ENCODE measurements at regions not wholly inside any gene's neighbourhood (a gene's known extent, or its start where the extent isn't known, plus 50 kb on each side); places are given as distances from the start of the nearest gene placed in this dataset.
"Not testable (repeated sequence)": the region's sequence is repeated elsewhere in the genome, so short reads cannot be mapped to it uniquely, and the experiment has no call there.

DNA sequence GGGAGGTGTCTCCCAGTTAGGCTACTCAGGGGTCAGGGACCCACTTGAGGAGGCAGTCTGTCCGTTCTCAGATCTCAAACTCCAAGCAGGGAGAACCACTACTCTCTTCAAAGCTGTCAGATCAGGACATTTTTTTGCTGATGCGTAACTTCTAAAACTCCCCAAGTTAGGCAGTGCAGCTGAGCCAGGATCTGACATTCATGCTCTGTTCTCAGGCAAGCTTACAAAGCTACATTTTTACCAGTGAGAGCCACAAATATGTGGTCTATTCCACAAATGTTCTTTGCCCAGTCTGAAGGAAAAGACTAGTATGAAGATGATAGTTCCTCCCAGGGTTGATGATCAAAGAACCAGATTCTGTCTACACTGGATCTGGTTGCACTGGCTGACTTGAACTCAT is 184.1 kb downstream of the MTCL1 start:
- TF ChIP-seq TAF1 (conservative IDR thresholded peaks at IDR 0.05): no peak
- TF ChIP-seq, protein P1, sequence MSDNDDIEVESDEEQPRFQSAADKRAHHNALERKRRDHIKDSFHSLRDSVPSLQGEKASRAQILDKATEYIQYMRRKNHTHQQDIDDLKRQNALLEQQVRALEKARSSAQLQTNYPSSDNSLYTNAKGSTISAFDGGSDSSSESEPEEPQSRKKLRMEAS (IDR thresholded peaks at IDR 0.05): no peak
- no peak for TF ChIP-seq YY1 (IDR thresholded peaks at IDR 0.05)
- TF ChIP-seq, protein P2, sequence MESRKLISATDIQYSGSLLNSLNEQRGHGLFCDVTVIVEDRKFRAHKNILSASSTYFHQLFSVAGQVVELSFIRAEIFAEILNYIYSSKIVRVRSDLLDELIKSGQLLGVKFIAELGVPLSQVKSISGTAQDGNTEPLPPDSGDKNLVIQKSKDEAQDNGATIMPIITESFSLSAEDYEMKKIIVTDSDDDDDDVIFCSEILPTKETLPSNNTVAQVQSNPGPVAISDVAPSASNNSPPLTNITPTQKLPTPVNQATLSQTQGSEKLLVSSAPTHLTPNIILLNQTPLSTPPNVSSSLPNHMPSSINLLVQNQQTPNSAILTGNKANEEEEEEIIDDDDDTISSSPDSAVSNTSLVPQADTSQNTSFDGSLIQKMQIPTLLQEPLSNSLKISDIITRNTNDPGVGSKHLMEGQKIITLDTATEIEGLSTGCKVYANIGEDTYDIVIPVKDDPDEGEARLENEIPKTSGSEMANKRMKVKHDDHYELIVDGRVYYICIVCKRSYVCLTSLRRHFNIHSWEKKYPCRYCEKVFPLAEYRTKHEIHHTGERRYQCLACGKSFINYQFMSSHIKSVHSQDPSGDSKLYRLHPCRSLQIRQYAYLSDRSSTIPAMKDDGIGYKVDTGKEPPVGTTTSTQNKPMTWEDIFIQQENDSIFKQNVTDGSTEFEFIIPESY (IDR thresholded peaks at IDR 0.05): no peak
- no peak for TF ChIP-seq FOXA2 (IDR thresholded peaks at IDR 0.05)
- no peak for TF ChIP-seq HNF4A (conservative IDR thresholded peaks at IDR 0.05)
- no peak for TF ChIP-seq FOXA1 (IDR thresholded peaks at IDR 0.05)
- TF ChIP-seq NR2F2 (IDR thresholded peaks at IDR 0.05): no peak
- TF ChIP-seq, protein P3, sequence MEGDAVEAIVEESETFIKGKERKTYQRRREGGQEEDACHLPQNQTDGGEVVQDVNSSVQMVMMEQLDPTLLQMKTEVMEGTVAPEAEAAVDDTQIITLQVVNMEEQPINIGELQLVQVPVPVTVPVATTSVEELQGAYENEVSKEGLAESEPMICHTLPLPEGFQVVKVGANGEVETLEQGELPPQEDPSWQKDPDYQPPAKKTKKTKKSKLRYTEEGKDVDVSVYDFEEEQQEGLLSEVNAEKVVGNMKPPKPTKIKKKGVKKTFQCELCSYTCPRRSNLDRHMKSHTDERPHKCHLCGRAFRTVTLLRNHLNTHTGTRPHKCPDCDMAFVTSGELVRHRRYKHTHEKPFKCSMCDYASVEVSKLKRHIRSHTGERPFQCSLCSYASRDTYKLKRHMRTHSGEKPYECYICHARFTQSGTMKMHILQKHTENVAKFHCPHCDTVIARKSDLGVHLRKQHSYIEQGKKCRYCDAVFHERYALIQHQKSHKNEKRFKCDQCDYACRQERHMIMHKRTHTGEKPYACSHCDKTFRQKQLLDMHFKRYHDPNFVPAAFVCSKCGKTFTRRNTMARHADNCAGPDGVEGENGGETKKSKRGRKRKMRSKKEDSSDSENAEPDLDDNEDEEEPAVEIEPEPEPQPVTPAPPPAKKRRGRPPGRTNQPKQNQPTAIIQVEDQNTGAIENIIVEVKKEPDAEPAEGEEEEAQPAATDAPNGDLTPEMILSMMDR (IDR thresholded peaks at IDR 0.05; ENCODE audit: low read depth, low read length, missing input control): no peak
- H3K9ac ChIP-seq (ENCODE audit: low read depth in 1 of 2, low read length in 2 of 2): no peak overlapping the region
- WGBS: 71% methylated on average over 2 of the region's 2 CpGs
- no peak overlapping the region for H3K27ac ChIP-seq (ENCODE audit: low read depth in 1 of 2, low read length in 2 of 2)
- no peaks in the 10 kb centered on the region for H3K27me3 ChIP-seq (ENCODE audit: control insufficient read depth in 4 of 4, insufficient read depth in 4 of 4, low read length in 3 of 4)
- H3K9me3 ChIP-seq (ENCODE audit: control insufficient read depth in 4 of 4, low read length in 3 of 4): no peaks in the 10 kb centered on the region
- H3K4me1 ChIP-seq (ENCODE audit: control insufficient read depth in 4 of 4, insufficient read depth in 4 of 4, low read length in 3 of 4): no peaks in the 10 kb centered on the region
- no peak for DNase-seq (ENCODE audit: low spot score)
- H3K36me3 ChIP-seq (ENCODE audit: control insufficient read depth in 4 of 4, insufficient read depth in 3 of 4, low read depth in 1 of 4, low read length in 3 of 4): no peaks in the 10 kb centered on the region
- H3K4me3 ChIP-seq (ENCODE audit: low read depth in 1 of 3, low read length in 3 of 3): no peak overlapping the region

DNA sequence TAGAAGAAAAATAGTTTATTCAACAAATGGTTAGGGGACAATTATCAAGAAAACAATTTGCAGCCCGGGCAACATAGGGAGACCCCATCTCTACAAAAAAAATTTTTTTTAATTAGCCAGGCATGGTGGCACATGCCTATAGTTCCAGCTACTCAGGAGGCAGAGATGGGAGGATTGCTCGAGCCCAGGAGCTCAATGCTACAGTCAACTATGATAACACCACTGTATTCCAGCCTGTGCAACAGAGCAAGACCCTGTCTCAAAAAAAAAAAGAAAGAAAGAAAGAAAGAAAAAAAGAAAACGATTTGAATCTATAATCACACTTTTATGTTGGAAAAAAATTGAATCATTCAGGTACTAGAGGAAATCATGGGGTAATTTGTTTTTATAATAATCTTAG is 185.1 kb downstream of the MTCL1 start:
- not testable (repeated sequence) for H3K9me3 ChIP-seq (ENCODE audit: control insufficient read depth in 4 of 4, low read length in 3 of 4); H3K36me3 ChIP-seq (ENCODE audit: control insufficient read depth in 4 of 4, insufficient read depth in 3 of 4, low read depth in 1 of 4, low read length in 3 of 4); H3K27ac ChIP-seq (ENCODE audit: low read depth in 1 of 2, low read length in 2 of 2); DNase-seq (ENCODE audit: low spot score); H3K4me3 ChIP-seq (ENCODE audit: low read depth in 1 of 3, low read length in 3 of 3); H3K9ac ChIP-seq (ENCODE audit: low read depth in 1 of 2, low read length in 2 of 2); H3K27me3 ChIP-seq (ENCODE audit: control insufficient read depth in 4 of 4, insufficient read depth in 4 of 4, low read length in 3 of 4); H3K4me1 ChIP-seq (ENCODE audit: control insufficient read depth in 4 of 4, insufficient read depth in 4 of 4, low read length in 3 of 4)
- WGBS: 60% methylated on average over 3 of the region's 3 CpGs

DNA sequence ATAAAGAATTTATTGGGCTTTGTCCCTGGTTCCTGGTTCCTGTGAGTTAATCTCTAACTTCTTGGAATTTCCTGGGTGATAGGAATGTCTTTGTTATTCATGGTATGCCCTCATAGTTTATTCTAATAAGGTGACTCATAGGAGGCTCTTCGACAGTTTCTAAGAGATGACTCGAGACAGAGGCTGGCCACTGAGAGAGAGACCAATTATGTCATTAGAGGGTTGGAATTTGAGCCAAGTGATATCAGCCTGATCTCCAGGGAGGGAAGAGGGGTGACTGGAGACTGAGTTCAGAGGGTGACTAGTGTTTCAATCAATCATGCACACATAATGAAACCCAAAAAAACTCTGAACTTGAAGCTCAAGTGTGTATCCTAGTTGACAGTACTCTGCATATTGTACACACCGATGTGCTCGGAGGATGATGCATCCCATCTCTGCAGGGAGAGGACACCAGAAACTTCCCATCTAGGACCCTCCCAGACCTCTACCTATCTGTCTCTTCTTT is 185.7 kb downstream of the MTCL1 start:
- no peaks in the 10 kb centered on the region for H3K9me3 ChIP-seq (ENCODE audit: control insufficient read depth in 4 of 4, low read length in 3 of 4)
- no peaks in the 10 kb centered on the region for H3K4me1 ChIP-seq (ENCODE audit: control insufficient read depth in 4 of 4, insufficient read depth in 4 of 4, low read length in 3 of 4)
- no peak overlapping the region for H3K9ac ChIP-seq (ENCODE audit: low read depth in 1 of 2, low read length in 2 of 2)
- no peaks in the 10 kb centered on the region for H3K27me3 ChIP-seq (ENCODE audit: control insufficient read depth in 4 of 4, insufficient read depth in 4 of 4, low read length in 3 of 4)
- DNase-seq (ENCODE audit: low spot score): no peak
- H3K27ac ChIP-seq (ENCODE audit: low read depth in 1 of 2, low read length in 2 of 2): no peak overlapping the region
- H3K36me3 ChIP-seq (ENCODE audit: control insufficient read depth in 4 of 4, insufficient read depth in 3 of 4, low read depth in 1 of 4, low read length in 3 of 4): no peaks in the 10 kb centered on the region
- WGBS: 53% methylated on average over 4 of the region's 4 CpGs
- no peak overlapping the region for H3K4me3 ChIP-seq (ENCODE audit: low read depth in 1 of 3, low read length in 3 of 3)
- TF ChIP-seq YY1 (IDR thresholded peaks at IDR 0.05): no peak
- TF ChIP-seq EGR1 (IDR thresholded peaks at IDR 0.05; ENCODE audit: low read depth in 2 of 2): no peak
- TF ChIP-seq HNF4A (conservative IDR thresholded peaks at IDR 0.05): no peak
- TF ChIP-seq RXRA (IDR thresholded peaks at IDR 0.05): no peak
- TF ChIP-seq, protein P1 (IDR thresholded peaks at IDR 0.05): no peak
- TF ChIP-seq, protein P3 (IDR thresholded peaks at IDR 0.05; ENCODE audit: low read depth, low read length, missing input control): no peak
- no peak for TF ChIP-seq NR2F2 (IDR thresholded peaks at IDR 0.05)
- TF ChIP-seq SP1 (IDR thresholded peaks at IDR 0.05): no peak
- TF ChIP-seq, protein P4, sequence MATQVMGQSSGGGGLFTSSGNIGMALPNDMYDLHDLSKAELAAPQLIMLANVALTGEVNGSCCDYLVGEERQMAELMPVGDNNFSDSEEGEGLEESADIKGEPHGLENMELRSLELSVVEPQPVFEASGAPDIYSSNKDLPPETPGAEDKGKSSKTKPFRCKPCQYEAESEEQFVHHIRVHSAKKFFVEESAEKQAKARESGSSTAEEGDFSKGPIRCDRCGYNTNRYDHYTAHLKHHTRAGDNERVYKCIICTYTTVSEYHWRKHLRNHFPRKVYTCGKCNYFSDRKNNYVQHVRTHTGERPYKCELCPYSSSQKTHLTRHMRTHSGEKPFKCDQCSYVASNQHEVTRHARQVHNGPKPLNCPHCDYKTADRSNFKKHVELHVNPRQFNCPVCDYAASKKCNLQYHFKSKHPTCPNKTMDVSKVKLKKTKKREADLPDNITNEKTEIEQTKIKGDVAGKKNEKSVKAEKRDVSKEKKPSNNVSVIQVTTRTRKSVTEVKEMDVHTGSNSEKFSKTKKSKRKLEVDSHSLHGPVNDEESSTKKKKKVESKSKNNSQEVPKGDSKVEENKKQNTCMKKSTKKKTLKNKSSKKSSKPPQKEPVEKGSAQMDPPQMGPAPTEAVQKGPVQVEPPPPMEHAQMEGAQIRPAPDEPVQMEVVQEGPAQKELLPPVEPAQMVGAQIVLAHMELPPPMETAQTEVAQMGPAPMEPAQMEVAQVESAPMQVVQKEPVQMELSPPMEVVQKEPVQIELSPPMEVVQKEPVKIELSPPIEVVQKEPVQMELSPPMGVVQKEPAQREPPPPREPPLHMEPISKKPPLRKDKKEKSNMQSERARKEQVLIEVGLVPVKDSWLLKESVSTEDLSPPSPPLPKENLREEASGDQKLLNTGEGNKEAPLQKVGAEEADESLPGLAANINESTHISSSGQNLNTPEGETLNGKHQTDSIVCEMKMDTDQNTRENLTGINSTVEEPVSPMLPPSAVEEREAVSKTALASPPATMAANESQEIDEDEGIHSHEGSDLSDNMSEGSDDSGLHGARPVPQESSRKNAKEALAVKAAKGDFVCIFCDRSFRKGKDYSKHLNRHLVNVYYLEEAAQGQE (IDR thresholded peaks at IDR 0.05): no peak
- no peak for TF ChIP-seq TAF1 (conservative IDR thresholded peaks at IDR 0.05)
- TF ChIP-seq RAD21 (IDR thresholded peaks at IDR 0.05): no peak
- TF ChIP-seq GABPA (IDR thresholded peaks at IDR 0.05 in 1 of 2, conservative IDR thresholded peaks at IDR 0.05 in 1 of 2): no peak
- no peak for TF ChIP-seq HNF4G (IDR thresholded peaks at IDR 0.05)
- no peak for TF ChIP-seq FOXA1 (IDR thresholded peaks at IDR 0.05)
- TF ChIP-seq, protein P5, sequence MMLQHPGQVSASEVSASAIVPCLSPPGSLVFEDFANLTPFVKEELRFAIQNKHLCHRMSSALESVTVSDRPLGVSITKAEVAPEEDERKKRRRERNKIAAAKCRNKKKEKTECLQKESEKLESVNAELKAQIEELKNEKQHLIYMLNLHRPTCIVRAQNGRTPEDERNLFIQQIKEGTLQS (IDR thresholded peaks at IDR 0.05): no peak
- TF ChIP-seq FOXA2 (IDR thresholded peaks at IDR 0.05): no peak
